Lung (tissue), 11 donors: ENCODE measurements at regions not wholly inside any gene's neighbourhood (a gene's known extent, or its start where the extent isn't known, plus 50 kb on each side); places are given as distances from the start of the nearest gene placed in this dataset.

ENCODE experiments used
- ATAC-seq: fragments of 200-7000 bp; cut with Tn5 transposase; one replicate; pipeline ENCODE4 v1.9.1; 2020; ENCODE audit warnings: moderate number of reproducible peaks; ENCODE audit not compliant: insufficient read depth, low FRiP score
- DNase-seq, 3 donors: peaks; one replicate each; pipeline ENCODE4 v3.0.0-alpha.2; 2013 to 2017
- H3K27ac ChIP-seq, 2 donors: one replicate each; pipeline ENCODE4 v1.5.1; 2013; ENCODE audit warnings: mild to moderate bottlenecking in 2 of 2, moderate library complexity in 2 of 2, control low read depth in 1 of 2, inconsistent platforms in 1 of 2, low read depth in 1 of 2, low read length in 1 of 2
- H3K27me3 ChIP-seq, 3 donors: one replicate each; pipeline ENCODE4 v1.5.1; 2013; ENCODE audit warnings: low read length in 2 of 3; ENCODE audit not compliant: control insufficient read depth in 3 of 3, insufficient read depth in 3 of 3
- H3K36me3 ChIP-seq, 4 donors: one replicate each; pipeline ENCODE4 v1.5.1; 2013; ENCODE audit warnings: low read length in 4 of 4, mild to moderate bottlenecking in 1 of 4, moderate library complexity in 1 of 4; ENCODE audit not compliant: control insufficient read depth in 4 of 4, insufficient read depth in 4 of 4
- H3K4me1 ChIP-seq, 5 donors: one replicate each; pipeline ENCODE4 v1.5.1; 2013; ENCODE audit warnings: low read length in 5 of 5, mild to moderate bottlenecking in 2 of 5, moderate library complexity in 1 of 5; ENCODE audit not compliant: control insufficient read depth in 5 of 5, insufficient read depth in 5 of 5
- H3K4me3 ChIP-seq: one replicate; pipeline ENCODE4 v1.5.1; 2013; ENCODE audit warnings: mild to moderate bottlenecking, control low read depth, moderate library complexity
- H3K9ac ChIP-seq, 2 donors: one replicate each; pipeline ENCODE4 v1.5.1; 2013; ENCODE audit warnings: low read length in 2 of 2, control low read depth in 1 of 2; ENCODE audit not compliant: insufficient read depth in 1 of 2
- H3K9me3 ChIP-seq, 4 donors: one replicate each; pipeline ENCODE4 v1.5.1; 2013; ENCODE audit warnings: low read length in 3 of 4, mild to moderate bottlenecking in 1 of 4, moderate library complexity in 1 of 4; ENCODE audit not compliant: control insufficient read depth in 4 of 4, insufficient read depth in 3 of 4
- CTCF ChIP-seq: IDR thresholded peaks from 2 replicates; pipeline ENCODE4 v1.5.1; 2012; ENCODE audit warnings: mild to moderate bottlenecking; ENCODE audit errors: control extremely low read depth, extremely low read depth
- WGBS, 2 donors: extraction: QIAGEN DNeasy Blood & Tissue Kit; methylation state at CpG; one replicate each; pipeline ENCODE4 v1.1.7; 2013; 5-methylcytosine and 5-hydroxymethylcytosine counted together
- donor health status: control.
- donor health status: control.
- donor health status: Bipolar disorder and iron deficiency.
- donor health status: healthy.
- donor health status: DM: yes; HTN: yes; CAD: no.

GRCh38 chrX:122113896-122114295, 1066.5 kb downstream of the GLUD2 start:
- WGBS, 2 donors = 80 to 90% methylated on average over 4 of the region's 4 CpGs
- DNase-seq (no peak), ATAC-seq (no peak)
- no peak for TF ChIP-seq CTCF
- no peak overlapping the region for H3K4me3 ChIP-seq
- no peak overlapping the region for H3K9ac ChIP-seq
- H3K9me3 ChIP-seq = peaks cover 0 to 5% (median 1%) of the 10 kb centered on the region in 4 donors
- no peaks in the 10 kb centered on the region for H3K27me3 ChIP-seq
- no peak overlapping the region for H3K27ac ChIP-seq
- H3K4me1 ChIP-seq = no peaks in the 10 kb centered on the region
- no peaks in the 10 kb centered on the region for H3K36me3 ChIP-seq

- WGBS, 2 donors = 32 to 51% methylated on average over 6 of the region's 6 CpGs
- DNase-seq (no peak), ATAC-seq (no peak)
- Histone ChIP-seq H3K9me3 (peaks cover 0 to 5% (median 1%) of the 10 kb centered on the region in 4 donors), H3K9ac (no peak overlapping the region), H3K4me1 (no peaks in the 10 kb centered on the region), H3K27me3 (no peaks in the 10 kb centered on the region), H3K36me3 (no peaks in the 10 kb centered on the region), H3K27ac (no peak overlapping the region), H3K4me3 (no peak overlapping the region)
- no peak for TF ChIP-seq CTCF
These were observed 1068.2 kb downstream of the GLUD2 start for GRCh38 chrX:122115604-122116003.

- no peaks in the 10 kb centered on the region for H3K9me3 ChIP-seq
- DNase-seq (no peak), ATAC-seq (no peak)
- H3K27ac ChIP-seq = no peak overlapping the region
- H3K9ac ChIP-seq = no peak overlapping the region
- H3K4me1 ChIP-seq = no peaks in the 10 kb centered on the region
- no peaks in the 10 kb centered on the region for H3K36me3 ChIP-seq
- no peak overlapping the region for H3K4me3 ChIP-seq
- no peaks in the 10 kb centered on the region for H3K27me3 ChIP-seq
- no peak for TF ChIP-seq CTCF
These were observed 1064.7 kb upstream of the GRIA3 start for GRCh38 chrX:122119361-122119760.

- WGBS, 2 donors = 72 to 88% methylated on average over 2 of the region's 2 CpGs
- Histone ChIP-seq H3K9me3 (no peaks in the 10 kb centered on the region), H3K9ac (no peak overlapping the region), H3K4me1 (no peaks in the 10 kb centered on the region), H3K27ac (no peak overlapping the region), H3K4me3 (no peak overlapping the region), H3K36me3 (no peaks in the 10 kb centered on the region), H3K27me3 (no peaks in the 10 kb centered on the region)
- ATAC-seq (no peak), DNase-seq (no peak)
- no peak for TF ChIP-seq CTCF
These were observed 1061.8 kb upstream of the GRIA3 start for GRCh38 chrX:122122274-122122673.
